NCI-H1930 (cell line): ENCODE measurements at regions not wholly inside any gene's neighbourhood (a gene's known extent, or its start where the extent isn't known, plus 50 kb on each side); places are given as distances from the start of the nearest gene placed in this dataset.

Source experiments
- DNase-seq, 2 experiments: peaks; one replicate each; lab custom pipeline; 2025; lab: John Stamatoyannopoulos, UW

DNA sequence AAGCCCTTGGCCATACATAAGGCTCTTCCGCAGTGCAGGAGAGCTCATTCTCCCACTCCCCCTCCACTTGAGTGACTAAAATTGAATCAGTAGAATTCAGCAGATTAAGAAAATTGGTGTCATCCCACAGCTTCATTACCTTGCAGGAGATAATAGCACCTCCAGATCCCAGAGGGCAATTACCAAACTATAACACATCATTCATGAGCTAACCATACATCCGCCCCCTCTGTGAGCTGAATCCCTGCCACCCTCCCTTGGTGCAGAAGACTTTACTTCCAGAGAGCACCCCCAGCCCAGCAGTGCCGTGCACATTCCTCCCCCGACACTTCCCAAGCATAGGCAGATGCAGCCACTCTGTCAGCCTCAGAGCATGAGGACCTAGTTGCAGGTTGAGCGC lies 496.5 kb upstream of the B3GAT1 start:
- no peak for DNase-seq

DNA sequence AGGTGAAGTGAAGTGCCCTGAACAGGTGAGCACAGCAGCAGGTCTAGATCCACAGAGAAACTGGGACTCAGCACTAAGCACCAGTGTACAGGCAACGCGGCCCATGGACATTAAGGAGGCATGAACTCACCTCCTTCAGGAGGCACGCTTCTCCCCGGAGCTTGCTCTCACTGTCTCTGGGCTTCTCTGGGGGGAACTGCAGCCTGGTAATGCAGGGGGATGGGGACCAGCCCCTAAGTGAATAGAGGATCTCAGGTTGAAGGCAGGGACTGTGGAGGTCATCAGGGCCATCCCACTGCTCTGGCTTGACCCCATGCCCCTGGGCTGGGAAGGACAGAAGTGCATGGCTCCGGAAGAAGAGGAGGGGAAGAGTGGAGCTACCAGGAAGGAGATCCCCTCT lies 495.6 kb upstream of the B3GAT1 start:
- no peak for DNase-seq

DNA sequence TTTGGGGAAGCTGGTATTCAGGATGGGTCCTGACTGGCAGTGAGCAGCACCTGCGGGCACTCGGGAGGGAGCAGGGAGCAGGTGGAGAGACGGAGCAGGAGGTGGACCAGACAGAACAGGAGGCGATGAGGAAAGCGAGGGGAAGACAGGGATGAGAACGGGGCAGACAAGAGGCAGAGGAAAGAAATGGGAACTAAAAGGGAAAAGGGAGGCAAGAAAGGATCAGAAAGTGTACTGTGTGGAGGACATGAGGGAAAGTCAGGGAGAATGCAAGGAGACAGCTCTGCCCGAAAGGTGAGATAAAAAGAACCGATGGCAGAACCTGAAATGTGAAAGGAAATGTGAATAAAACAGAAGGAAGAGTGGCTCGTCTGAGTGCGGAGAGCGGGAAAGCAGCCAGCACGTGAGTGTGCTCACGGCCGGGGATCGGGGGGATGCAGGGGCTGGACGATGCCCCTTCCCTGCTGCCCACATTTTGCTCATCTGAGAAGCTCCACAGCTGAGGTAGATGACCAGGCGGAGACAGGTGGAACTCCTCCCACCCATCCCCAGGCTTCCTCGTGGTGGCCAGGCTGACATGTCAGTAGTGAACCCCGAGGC lies 494.4 kb upstream of the B3GAT1 start:
- no peak for DNase-seq

DNA sequence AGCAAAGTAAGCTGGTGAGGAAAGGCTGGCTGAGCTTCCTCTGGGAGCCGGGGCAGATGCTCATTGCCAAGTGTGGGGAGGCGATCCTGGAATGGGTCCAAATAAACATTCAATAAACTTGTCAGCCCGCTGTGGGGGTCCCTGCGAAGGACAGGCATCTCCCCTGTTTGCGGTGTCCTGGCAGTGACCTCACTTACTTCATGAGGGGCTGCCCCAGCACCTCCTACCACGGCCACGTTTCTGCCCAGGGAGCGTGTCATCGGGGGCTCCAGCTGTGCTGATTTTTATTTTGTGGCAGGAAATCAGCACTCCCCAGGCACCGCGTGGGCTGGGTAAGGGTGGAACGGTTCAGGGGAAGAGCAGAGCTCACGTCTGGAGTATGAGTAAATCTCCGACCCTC lies 493.9 kb upstream of the B3GAT1 start:
- DNase-seq = no peak

DNA sequence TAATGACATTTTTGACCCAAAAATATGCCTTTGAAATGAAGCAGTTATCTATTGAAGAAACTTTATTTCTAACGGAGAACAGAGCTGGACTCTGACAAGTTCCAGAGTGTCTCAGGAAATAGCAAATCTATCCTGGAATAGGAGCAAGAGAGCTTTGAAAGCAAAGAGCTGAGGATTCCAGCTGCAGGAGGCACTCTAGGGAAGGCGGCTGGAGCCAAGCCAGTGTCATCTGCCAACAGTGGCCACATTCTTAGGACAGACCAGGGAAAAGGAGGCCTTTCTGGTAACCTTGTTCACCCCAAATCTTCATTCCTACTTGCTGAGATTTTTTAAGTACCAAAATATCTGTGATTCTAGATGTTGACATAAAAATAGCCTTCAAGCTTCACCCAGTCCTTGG lies 493.5 kb upstream of the B3GAT1 start:
- no peak for DNase-seq

DNA sequence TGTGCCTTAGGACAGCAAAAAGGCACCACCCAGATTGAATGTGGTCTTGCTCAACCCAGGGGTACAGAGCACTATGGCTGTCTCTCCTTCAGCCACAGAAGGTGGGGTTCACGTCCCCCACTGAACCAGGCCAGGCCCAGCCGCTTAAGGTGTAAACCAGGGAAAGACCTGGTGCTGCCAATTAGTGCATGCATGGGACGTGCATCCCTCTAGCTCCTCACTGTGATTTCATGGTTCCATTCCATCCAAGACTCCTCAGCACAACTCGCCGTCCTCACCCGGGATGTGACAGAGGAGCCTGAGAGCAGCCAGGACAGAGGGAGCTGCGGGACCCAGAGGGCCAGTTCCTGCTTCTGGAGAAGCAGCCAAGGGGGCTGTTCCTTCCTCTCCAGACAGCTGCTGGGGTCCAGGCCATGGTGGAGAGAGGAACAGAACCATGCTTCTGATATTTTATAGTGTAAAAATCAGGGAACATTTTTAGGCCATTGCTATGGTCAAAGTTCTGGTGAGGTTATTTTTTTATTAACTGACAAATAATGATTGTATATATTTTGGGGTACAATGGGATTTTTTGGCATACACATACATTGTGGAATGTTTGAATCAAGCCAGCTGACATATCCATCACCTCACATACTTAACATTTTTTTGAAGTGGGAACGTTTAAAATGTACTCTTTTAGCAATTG lies 492.2 kb upstream of the B3GAT1 start:
- DNase-seq = no peak

DNA sequence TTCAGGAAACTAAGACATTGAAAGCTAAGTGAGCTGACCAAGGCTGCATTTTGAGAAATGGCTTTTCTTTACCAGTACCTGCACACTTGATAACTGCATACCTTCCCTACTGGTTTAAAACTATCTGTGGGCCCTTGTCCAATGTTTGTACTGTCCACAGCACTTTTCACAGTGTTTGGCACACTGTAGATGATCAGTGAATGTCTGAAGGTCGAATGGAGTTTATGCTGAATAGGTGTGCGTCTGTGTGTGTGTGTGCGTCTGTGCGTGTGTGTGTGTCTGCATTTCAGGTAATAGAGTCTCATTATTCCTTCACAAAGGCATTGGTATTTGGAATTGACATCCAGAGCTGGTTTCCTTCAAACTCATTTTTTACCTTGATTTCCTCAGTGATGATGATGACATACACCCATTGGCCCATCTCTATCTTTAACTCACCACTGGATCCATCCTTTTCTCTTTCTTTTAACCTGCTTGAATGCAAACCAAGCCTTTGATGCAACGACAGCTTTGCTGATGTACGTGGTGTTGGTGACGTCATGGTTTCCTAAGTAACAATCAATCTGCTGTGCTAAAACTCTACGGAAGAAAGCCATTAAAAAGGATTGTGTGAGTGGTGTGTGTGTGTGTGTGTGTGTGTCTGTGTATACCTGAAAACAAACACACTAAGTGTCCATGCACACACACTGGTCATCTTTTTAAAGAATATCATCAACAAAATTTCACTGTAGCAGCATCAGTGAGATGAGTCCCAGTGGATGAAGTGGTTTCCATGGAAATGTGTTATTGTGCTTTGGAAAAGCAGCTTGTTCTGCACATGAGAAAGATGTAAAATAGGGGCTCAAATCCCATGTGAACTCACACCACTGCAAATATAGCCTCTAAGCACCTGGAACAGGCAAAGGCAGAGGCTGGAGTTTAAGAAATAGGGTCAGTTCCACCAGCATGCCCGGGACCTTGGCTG lies 490.2 kb upstream of the B3GAT1 start:
- no peak for DNase-seq

DNA sequence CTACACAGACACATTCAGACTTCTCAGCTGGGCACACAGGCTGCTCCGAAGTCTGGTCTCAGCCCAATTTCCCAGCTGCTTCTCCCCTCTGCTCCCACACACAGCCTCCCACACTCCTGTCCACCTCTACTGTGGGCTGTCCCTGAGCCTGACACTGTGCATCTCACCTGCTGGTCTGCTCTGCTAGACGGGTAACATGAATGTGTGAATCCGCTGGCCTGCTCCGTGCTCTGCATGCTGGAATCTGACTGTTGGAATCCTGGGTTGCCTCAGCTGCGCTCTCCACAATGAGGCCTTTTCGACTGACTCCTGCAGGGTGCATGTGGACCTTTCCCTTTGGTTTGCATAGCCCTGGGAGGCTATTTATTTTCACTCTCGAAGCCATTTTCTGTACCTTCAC lies 489.5 kb upstream of the B3GAT1 start:
- no peak for DNase-seq

DNA sequence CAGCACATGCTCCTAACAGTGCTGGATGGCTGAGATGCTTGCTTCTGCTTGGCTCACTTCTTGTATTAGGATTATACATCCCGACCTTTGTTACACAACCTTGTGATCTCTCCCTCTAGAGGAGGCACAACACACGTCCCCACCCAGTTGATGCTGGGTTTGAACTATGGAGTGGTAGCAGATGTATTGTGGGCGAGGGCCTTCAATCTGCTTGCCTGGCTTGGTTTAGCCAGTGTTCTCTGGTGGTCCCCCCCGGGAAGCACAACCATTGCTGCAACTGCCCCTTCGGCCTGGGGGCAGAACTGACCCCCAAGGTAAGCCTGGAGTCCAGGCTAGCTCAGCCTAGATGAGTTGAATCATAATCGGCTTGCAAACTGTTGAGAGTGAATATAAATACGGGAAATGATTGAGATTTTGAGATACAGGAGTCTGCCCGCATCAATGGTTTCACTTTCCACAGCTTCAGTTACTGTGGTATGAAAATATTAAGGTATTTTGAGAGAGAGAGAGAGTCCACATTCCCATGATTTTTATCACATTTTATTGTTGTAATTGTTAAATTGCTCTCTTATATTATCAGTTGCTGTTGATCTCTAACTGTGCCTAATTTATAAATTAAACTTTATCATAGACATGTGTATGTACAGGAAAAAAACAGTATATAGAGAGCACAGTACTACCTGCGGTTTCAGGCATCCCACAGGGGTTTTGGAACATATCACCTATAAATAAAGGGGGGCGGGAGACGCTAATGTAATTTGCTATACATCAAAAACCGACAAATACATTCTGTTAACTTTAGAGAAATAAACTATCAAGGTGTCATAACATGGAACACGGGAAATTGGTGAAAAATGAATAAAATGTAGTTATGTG lies 482.0 kb upstream of the B3GAT1 start:
- DNase-seq = no peak

DNA sequence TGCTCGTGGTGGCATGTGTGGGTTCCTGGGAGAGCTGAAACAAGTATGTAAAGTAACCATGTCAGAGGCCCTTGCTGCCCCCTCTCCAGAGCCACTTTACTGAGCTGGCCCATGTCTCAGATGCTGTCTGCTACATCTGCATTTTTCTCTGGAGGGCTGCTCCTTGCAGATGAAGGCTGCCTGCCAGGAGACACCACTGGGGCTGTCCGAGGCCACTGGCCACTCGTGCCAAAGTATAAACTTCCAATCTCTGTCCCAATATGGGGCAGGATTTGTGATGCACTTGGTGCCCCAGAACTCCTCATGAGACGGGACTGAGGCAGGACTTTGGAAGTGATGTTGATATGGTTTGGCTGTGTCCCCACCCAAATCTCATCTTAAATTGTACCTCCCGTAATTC lies 478.4 kb upstream of the B3GAT1 start:
- no peak for DNase-seq

DNA sequence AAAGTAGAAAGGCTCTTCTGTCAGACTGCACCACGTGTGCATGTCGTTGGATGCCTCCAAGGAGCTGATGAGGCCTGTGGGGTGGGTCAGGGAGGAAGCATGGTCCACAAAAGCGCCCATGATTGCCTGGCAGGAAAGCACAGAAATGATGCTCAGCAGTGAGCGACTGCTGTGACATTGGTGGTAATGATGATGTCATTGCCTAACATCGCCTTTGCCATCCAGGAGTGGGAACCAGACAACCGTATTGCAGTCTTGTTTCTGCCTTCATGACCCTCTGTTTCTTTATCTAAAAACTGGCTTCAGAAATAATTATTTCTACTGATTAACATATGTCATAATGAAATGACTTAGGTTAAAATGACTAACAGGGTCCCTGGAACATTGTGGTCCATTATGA lies 477.8 kb upstream of the B3GAT1 start:
- no peak for DNase-seq

DNA sequence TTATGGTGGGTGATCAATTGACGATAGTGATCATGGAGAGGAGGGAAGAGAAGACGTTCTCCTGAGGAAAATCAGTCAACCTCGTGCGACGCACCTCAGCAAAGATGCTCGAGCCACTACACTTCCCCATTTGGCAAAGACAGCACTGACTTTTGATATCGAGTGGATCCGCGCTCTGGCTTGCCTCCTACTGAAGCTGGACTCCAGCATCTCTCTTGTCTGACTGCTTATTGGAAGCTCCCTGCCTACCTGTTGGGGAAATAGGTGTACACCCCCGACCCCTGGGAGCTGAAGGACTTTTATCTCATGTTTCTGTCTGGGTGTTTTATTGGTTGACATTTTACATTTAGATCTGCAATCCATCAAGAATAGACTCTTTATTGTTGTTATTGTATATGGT lies 476.8 kb upstream of the B3GAT1 start:
- no peak for DNase-seq

DNA sequence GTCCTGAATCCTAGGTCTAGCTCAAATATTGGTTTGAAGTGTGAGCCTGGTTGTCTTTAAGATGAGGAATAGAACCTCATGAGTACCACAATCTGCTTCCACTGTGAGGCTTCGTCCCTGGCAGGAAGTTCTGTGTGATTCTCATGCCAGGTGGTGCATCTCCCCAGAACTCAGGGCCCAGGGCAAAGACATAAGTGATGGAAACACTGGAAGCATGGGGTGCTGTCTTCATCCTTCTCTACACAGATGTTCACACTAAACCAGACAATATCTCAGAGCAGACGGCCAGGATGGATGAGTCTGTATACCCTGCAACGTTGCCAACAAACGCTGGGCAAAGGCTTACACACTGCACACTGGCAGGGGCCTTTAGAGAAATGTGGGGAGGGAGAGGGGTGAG lies 475.9 kb upstream of the B3GAT1 start:
- DNase-seq = no peak

DNA sequence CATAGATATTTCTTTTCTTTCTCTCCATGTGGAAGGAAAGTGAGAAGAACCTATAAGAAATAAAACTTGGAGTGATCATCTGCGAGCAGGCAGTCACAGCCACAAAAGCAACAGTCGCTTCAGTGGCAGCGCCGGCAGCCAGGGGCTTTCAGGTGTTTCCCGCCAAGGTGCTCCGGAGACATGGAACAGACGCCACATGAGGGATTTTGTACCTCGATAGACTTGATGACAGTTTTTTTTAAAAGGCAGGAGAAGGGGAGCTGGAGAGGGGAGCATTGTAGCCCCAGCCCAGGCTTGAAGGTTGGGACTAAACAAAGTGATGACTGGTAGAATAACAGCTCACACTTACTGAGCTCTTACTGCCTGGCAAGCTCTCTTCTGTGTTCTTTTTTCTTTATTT lies 471.4 kb upstream of the B3GAT1 start:
- no peak for DNase-seq

DNA sequence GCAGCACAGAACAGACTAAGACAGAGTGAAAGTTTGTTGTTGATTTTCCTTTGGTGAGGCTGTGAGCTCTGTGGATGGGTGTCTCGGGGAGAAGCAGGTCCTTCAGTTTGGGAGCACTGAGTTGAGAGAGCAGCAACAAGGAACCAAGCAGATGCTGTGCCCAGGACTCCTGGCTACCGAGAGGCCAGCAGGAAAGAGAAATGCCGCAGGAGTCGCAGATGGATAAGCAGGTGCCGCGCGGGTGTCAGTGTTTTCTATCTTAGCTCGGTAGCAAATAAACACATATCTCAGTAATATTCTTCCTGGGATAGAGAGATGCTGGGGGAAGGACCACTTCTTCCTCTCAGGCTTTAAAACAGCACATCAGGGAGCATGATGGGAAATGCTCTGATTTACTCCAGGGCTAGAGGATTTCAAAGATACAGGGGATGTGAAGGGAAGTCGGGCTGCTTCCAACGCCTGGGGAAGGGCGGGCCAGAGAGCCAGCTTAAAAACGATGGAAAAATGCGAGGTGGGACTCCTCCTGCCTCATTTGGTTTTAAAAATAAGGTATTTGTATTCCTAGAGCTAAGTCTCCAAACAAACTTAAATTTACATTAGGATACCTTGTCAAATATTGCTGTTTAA lies 470.7 kb upstream of the B3GAT1 start:
- DNase-seq = no peak

DNA sequence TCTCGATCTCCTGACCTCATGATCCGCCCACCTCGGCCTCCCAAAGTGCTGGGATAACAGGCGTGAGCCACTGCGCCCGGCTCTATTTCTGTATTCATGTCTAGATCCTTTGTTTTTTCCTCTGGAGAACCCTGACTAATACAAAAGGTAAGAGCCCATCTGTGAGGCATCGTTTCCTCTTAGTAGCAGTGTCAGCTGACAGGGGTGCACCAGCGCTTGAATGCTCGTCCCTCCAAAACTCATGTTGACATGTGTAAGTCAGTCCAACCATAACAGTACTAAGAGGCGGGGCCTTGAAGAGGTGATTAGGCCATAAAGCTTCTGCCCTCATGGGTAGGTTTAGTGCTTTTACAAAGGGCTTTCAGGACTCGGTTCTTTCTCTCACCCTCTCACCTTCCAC lies 470.1 kb upstream of the B3GAT1 start:
- DNase-seq = no peak

DNA sequence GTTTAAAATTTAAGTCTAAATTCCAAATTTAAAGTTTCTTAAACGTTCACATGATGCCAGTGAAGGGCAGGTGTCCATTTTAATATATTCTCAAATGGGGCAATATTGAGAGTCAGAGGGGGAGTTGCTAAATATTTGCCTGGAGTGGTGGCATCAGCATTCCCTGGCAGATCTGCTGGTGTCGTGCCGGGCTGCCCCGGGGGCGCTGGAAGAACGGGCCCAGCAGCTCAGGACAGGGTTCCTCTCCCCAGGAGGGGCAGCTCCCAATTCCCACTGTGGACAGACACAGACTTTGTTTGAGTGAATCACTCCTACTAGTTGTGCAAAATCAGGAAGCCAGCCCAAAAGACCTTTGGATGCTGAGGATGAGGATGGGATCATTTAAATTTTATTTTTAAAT lies 468.7 kb upstream of the B3GAT1 start:
- no peak for DNase-seq

DNA sequence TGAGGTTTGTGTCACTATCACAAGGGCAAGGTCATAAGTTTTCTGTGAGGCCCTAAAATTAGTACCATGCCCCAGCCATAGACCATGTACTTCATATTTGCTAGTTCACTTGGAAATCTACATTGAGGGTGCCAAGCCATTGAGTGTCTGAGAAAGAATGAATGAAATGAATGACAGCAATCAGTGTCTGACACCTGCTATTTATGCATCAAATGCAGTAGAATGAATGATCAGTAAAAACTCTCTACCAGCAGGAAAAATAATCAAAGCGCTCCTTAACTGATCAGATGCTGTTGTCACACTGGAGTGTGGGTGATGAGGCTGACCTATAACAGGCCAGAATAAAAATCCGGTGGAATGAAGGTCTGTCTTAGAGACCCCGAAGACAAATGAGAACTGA lies 467.9 kb upstream of the B3GAT1 start:
- DNase-seq = no peak

DNA sequence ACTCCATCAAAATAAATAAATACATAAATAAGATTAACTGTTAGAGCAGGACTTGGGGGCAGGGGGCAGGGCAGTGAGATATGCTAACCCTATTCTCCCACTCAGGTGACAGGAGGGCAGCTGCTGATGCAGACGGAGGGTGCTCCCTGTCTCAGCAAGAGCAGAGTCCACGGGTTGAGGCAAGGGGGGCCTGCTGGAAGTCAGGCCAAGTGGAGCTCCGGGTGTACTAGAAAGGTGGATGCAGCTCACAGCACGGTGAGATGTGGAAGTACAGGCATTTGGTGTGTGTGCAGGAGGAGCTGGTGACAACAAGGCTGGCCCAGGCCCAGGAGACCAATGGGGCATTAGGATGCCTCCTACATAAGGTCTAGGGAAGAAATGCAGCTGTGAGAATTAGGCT lies 467.3 kb upstream of the B3GAT1 start:
- DNase-seq = no peak

DNA sequence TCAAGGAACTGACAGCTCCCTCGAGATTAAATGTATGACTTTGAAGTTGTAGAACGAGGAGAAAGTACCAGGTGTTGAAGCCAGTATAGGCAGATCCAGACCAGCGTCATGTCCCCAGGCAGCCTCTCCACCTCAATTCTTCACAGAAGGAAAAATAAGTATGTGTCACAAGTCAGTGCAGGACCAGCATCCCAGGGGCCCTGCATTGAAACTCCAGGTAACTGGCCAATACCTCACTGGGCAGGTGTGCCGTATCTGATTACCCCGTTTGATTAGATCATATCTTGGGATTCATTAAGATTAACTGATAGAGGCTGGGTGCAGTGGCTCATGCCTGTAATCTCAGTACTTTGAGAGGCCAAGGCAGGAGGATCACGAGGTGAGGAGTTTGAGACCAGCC lies 466.7 kb upstream of the B3GAT1 start:
- DNase-seq = no peak

DNA sequence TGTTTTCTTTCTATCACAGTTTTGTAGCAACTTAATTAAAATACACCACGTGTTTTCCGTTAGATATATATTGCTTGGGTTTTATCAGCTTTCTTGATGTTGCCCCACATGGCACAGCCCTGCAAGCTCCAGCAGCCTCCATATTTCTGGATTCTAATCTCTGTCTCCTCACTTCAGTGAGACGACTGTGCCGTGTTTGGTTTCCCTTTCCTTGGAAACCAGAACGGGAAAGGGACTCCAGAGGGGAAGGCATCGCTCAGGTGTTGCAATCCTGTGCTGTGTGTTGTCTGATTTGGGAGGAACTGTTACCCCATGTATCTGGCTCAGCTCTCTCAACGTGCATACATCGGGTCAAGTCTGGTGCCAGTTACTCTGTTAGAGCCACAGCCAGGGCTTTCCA lies 464.2 kb upstream of the B3GAT1 start:
- no peak for DNase-seq
